Calu3 (cell line): ENCODE measurements at regions not wholly inside any gene's neighbourhood (a gene's known extent, or its start where the extent isn't known, plus 50 kb on each side); places are given as distances from the start of the nearest gene placed in this dataset.

Experiments
- BruUV-seq: library from RNA; stranded (reverse); fragments of 400-500 nt; replicated peaks from 2 replicates; lab custom pipeline; 2021; lab: Mats Ljungman, UMichigan
- CTCF ChIA-PET: fragments of 300-600 bp; sonication (Branson Sonifier 250); formaldehyde crosslinking; loops from one replicate; lab custom pipeline; 2022; ENCODE audit warnings: antibody characterized with exemption; lab: Charles Lee
- DNase-seq: peaks from one replicate; pipeline ENCODE4 v3.0.0; 2022
- H3K27ac Mint-ChIP-seq: one replicate; pipeline ENCODE4 v1.8.0; 2022; ENCODE audit warnings: mixed read lengths; ENCODE audit not compliant: unreplicated experiment
- H3K27me3 Mint-ChIP-seq: one replicate; pipeline ENCODE4 v1.8.0; 2022; ENCODE audit warnings: mixed read lengths; ENCODE audit not compliant: unreplicated experiment
- H3K36me3 Mint-ChIP-seq: one replicate; pipeline ENCODE4 v1.8.0; 2022; ENCODE audit warnings: mild to moderate bottlenecking, moderate library complexity, mixed read lengths; ENCODE audit not compliant: insufficient read depth, unreplicated experiment
- H3K4me1 Mint-ChIP-seq: one replicate; pipeline ENCODE4 v1.8.0; 2022; ENCODE audit warnings: mild to moderate bottlenecking, low read depth, mixed read lengths; ENCODE audit not compliant: unreplicated experiment
- H3K4me3 Mint-ChIP-seq: one replicate; pipeline ENCODE4 v1.8.0; 2022; ENCODE audit warnings: mild to moderate bottlenecking, low read depth, moderate library complexity, mixed read lengths; ENCODE audit not compliant: unreplicated experiment
- H3K9me3 Mint-ChIP-seq: one replicate; pipeline ENCODE4 v1.8.0; 2022; ENCODE audit warnings: low read depth, mixed read lengths; ENCODE audit not compliant: unreplicated experiment
- intact Hi-C: fragments of 100-400 bp; cut with micrococcal nuclease; formaldehyde crosslinking; loops from one replicate; pipeline ENCODE4 v1.10.0; 2022; ENCODE audit not compliant: unreplicated experiment
- TF ChIP-seq, protein P1 (sequence below): fragments of 200-600 bp; IDR thresholded peaks from one replicate; pipeline ENCODE4 v1.8.0; 2022; ENCODE audit warnings: antibody characterized with exemption; ENCODE audit not compliant: unreplicated experiment

DNA sequence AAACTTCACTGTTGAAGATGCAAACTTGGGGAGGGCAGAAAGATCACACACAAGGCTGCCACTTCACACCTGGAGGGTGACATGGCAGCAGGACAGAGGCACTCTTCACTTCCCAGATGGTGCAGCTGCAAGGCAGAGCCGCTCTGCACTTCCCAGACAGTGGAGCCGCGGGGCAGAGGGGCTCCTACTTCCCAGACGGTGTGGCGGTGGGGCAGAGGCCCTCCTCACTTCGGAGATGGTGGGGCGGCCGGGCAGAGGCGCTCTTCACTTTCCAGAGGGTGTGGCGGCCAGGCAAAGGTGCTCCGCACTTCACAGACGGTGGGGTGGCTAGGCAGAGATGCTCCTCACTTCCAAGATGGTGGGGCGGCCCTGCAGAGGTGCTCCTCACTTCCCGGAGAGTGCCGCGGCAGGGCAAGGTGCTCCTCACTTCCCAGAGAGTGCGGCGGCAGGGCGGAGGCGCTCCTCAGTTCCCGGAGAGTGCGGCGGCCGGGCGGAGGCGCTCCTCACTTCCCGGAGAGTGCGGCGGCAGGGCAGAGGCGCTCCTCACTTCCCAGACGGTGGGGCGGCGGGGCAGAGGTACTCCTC, 58.3 kb upstream of the PPP1R9A start:
- Mint-ChIP-seq H3K4me3 (no peak overlapping the region), H3K27ac (no peak overlapping the region), H3K4me1 (no peaks in the 10 kb centered on the region), H3K9me3 (peaks cover 3% of the 10 kb centered on the region), H3K36me3 (no peaks in the 10 kb centered on the region), H3K27me3 (no peaks in the 10 kb centered on the region)
- BruUV-seq, result no TSS peak
- DNase-seq, result no peak
- CTCF ChIA-PET, result no interaction called here
- intact Hi-C loops, result no loop called here
- TF ChIP-seq, protein P1, sequence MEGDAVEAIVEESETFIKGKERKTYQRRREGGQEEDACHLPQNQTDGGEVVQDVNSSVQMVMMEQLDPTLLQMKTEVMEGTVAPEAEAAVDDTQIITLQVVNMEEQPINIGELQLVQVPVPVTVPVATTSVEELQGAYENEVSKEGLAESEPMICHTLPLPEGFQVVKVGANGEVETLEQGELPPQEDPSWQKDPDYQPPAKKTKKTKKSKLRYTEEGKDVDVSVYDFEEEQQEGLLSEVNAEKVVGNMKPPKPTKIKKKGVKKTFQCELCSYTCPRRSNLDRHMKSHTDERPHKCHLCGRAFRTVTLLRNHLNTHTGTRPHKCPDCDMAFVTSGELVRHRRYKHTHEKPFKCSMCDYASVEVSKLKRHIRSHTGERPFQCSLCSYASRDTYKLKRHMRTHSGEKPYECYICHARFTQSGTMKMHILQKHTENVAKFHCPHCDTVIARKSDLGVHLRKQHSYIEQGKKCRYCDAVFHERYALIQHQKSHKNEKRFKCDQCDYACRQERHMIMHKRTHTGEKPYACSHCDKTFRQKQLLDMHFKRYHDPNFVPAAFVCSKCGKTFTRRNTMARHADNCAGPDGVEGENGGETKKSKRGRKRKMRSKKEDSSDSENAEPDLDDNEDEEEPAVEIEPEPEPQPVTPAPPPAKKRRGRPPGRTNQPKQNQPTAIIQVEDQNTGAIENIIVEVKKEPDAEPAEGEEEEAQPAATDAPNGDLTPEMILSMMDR, result no peak

DNA sequence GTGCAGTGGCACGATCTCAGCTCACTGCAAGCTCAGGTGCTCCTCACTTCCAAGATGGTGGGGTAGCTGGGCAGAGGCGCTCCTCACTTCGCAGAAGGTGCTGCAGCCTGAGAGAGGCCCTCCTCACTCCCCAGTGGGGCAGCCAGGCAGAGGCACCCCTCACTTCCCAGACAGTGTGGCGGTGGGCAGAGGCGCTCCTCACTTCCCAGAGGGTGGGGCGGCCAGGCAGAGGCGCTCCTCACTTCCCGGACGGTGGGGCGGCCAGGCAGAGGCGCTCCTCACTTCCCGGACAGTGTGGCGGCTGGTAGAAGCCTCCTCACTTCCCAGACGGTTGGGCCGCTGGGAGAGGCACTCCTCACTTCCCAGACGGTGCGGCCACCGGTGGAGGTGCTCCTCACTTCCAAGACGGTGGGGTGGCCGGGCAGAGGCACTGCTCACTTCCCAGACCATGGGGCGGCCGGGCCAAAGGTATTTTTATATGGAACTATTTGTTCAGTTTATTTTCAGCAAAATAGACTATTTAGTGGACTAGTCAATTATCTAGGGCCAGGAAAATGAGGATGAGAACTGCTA, 57.7 kb upstream of the PPP1R9A start:
- BruUV-seq, result no TSS peak
- Mint-ChIP-seq H3K4me1 (no peaks in the 10 kb centered on the region), H3K27me3 (no peaks in the 10 kb centered on the region), H3K36me3 (no peaks in the 10 kb centered on the region), H3K4me3 (no peak overlapping the region), H3K9me3 (peaks cover 3% of the 10 kb centered on the region), H3K27ac (no peak overlapping the region)
- TF ChIP-seq, protein P1, result no peak
- intact Hi-C loops, result no loop called here
- DNase-seq, result no peak
- CTCF ChIA-PET, result no interaction called here

DNA sequence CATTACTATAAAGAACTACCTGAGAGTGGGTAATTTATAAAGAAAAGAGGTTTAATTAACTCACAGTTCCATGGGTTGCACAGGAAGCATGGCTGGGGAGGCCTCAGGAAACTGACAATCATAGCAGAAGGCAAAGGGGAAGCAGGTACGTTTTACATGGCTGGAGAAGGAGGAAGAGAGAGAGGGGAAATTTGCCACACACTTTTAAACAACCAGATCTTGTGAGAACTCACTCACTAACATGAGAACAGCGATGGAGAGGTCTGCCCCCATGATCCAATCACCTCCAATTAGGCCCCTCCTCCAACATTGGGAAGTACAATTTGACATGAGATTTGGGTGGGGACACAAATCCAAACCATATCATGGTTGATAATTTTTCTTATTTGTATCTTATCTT, 51.8 kb upstream of the PPP1R9A start:
- no peak overlapping the region for H3K27ac Mint-ChIP-seq
- H3K4me3 Mint-ChIP-seq, result no peak overlapping the region

DNA sequence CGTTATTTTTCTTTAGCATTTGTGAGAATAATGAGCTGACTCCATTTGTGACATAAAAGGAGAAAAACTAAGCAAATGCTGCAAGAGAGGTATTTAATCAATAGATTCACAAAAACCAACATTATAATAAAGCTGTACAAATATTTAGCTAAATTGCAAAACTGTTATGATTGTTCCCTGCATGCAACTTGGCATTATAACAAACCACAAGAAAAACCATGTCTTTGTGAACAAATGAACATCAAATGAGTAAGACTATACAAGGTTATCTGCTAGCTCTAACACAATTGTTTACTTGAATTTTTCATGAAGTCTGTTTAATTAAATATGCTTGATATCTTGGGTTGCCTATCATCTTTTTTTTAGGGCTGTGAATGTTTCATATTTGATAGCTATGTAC, 50.8 kb upstream of the PPP1R9A start:
- DNase-seq, result no peak
- BruUV-seq, result no TSS peak
- intact Hi-C loops, result no loop called here
- Mint-ChIP-seq H3K27ac (no peak overlapping the region), H3K4me3 (no peak overlapping the region), H3K4me1 (no peaks in the 10 kb centered on the region), H3K27me3 (no peaks in the 10 kb centered on the region), H3K9me3 (peaks cover 5% of the 10 kb centered on the region), H3K36me3 (no peaks in the 10 kb centered on the region)
- TF ChIP-seq, protein P1, result no peak
- CTCF ChIA-PET, result no interaction called here

More for the DNA sequence above, 51.8 kb upstream of the PPP1R9A start:
- no TSS peak for BruUV-seq
- CTCF ChIA-PET, result no interaction called here
- TF ChIP-seq, protein P1, result no peak
- DNase-seq, result no peak
- Mint-ChIP-seq H3K36me3 (no peaks in the 10 kb centered on the region), H3K27me3 (no peaks in the 10 kb centered on the region), H3K4me1 (no peaks in the 10 kb centered on the region), H3K9me3 (peaks cover 5% of the 10 kb centered on the region)
- intact Hi-C loops, result no loop called here
